Omental fat pad (tissue), 3 donors: ENCODE measurements at regions not wholly inside any gene's neighbourhood (a gene's known extent, or its start where the extent isn't known, plus 50 kb on each side); places are given as distances from the start of the nearest gene placed in this dataset.
"Not testable (repeated sequence)": the region's sequence is repeated elsewhere in the genome, so short reads cannot be mapped to it uniquely, and the experiment has no call there.

Experiments used
- ATAC-seq: fragments of 150-250 bp; one replicate; pipeline ENCODE4 v1.9.1; 2016; ENCODE audit warnings: mild to moderate bottlenecking, moderate library complexity; ENCODE audit not compliant: low FRiP score
- DNase-seq: peaks from one replicate; pipeline ENCODE4 v3.0.0-alpha.2; 2019; ENCODE audit warnings: low spot score
- TF ChIP-seq, protein P1 (sequence below), 3 donors: fragments of 450-650 bp; IDR thresholded peaks; one replicate each; pipeline ENCODE4 v1.5.1; 2016 to 2017; ENCODE audit warnings: antibody characterized with exemption in 3 of 3, mild to moderate bottlenecking in 3 of 3, moderate library complexity in 2 of 3

- ATAC-seq (no peak), DNase-seq (no peak)
- TF ChIP-seq, protein P1, sequence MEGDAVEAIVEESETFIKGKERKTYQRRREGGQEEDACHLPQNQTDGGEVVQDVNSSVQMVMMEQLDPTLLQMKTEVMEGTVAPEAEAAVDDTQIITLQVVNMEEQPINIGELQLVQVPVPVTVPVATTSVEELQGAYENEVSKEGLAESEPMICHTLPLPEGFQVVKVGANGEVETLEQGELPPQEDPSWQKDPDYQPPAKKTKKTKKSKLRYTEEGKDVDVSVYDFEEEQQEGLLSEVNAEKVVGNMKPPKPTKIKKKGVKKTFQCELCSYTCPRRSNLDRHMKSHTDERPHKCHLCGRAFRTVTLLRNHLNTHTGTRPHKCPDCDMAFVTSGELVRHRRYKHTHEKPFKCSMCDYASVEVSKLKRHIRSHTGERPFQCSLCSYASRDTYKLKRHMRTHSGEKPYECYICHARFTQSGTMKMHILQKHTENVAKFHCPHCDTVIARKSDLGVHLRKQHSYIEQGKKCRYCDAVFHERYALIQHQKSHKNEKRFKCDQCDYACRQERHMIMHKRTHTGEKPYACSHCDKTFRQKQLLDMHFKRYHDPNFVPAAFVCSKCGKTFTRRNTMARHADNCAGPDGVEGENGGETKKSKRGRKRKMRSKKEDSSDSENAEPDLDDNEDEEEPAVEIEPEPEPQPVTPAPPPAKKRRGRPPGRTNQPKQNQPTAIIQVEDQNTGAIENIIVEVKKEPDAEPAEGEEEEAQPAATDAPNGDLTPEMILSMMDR (IDR thresholded peaks at IDR 0.05), result no peak
These were observed 293.7 kb upstream of the GALNTL6 start for GRCh38 chr4:171519457-171519856.

- TF ChIP-seq, protein P1 (IDR thresholded peaks at IDR 0.05), result no peak
- ATAC-seq, result no peak
- no peak for DNase-seq
These were observed 295.3 kb upstream of the GALNTL6 start for GRCh38 chr4:171517883-171518282.

DNA sequence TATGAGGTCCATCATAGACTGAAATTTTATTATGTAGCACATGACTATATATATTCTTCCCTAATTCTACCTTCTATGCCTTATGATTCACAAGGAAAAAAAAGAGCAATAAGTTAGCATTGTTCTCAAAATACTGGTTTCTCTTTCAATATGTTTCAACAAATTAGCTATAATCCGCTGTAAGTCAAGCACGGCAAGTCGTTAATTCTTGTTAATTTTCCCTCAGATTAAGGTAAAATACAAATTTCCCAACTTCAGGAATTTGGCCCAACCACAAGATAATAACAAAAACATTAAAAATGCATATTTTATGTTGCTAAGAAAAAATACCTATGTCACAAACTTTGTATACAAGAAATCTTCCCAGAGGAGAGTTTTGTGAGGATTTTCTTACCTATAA lies 296.5 kb upstream of the GALNTL6 start:
- ATAC-seq, result no peak
- DNase-seq, result no peak
- TF ChIP-seq, protein P1 (IDR thresholded peaks at IDR 0.05), result no peak

DNA sequence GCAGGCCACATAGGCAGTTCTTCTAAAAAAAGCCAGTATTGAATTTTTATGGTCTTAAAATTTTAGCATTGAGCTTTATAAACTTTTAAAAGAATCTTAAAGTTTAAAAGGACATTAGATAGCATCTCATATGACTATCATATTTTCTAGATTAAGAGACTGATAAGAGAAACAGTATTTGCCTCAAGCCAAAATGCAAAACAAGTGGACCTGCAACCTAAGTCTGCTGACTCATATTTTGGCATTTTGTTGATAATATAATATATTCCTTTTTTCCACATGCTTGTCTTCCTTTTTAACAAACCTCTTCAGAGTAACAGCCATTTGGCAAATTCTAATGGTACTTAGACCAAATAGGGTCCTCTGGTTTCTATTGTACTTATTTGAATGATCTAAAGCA lies 328.5 kb upstream of the GALNTL6 start:
- ATAC-seq (no peak), DNase-seq (no peak)
- TF ChIP-seq, protein P1 (IDR thresholded peaks at IDR 0.05), result no peak

DNA sequence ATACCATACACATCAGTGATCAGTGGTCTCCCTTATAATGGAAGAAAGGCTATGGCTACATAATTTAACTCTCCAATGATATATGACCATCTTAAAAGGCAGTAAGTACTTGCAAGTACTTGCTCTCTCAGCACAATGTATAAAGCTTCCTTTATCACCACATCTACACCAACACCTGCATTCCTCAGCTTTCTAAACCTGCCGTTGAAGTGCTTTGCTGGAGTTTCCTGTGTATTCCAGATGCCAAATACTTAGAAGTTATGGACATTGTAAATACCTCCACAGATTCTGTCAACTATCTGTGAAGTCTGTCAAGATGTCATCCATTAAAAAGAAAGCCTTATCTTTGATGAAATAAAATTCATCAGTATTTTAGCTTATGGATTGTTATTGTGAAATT lies 335.0 kb upstream of the GALNTL6 start:
- ATAC-seq, result no peak
- DNase-seq, result no peak
- TF ChIP-seq, protein P1 (IDR thresholded peaks at IDR 0.05), result no peak

- not testable (repeated sequence) for ATAC-seq, DNase-seq
These were observed 338.1 kb upstream of the GALNTL6 start for GRCh38 chr4:171475111-171475510.

DNA sequence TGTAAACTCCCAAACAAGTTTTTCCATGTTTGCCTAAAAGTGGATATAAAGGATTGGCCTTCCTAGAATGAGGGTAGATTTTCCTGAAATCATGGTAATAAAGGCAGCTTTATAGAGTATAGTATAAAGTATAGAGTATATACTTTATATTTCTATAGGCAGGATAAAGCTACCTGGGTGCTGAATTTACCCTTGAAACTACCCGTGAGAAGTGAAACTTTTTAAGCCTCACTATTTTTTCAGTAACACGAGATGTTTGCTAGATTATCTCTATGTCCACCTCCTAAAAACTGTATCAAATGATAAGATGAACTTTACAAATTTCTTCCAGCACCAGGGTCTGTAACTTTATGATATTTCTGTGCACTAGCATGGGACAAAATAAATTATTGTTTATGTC lies 340.0 kb upstream of the GALNTL6 start:
- no peak for ATAC-seq
- TF ChIP-seq, protein P1 (IDR thresholded peaks at IDR 0.05), result no peak

GRCh38 chr4:171472230-171472629 lies 341.0 kb upstream of the GALNTL6 start:
- TF ChIP-seq, protein P1 (IDR thresholded peaks at IDR 0.05), result no peak
- DNase-seq (no peak), ATAC-seq (no peak)

More for the DNA sequence above, 340.0 kb upstream of the GALNTL6 start:
- no peak for DNase-seq
